SH-SY5Y (cell line): ENCODE measurements at regions not wholly inside any gene's neighbourhood (a gene's known extent, or its start where the extent isn't known, plus 50 kb on each side); places are given as distances from the start of the nearest gene placed in this dataset.

Source experiments
- GATA2 ChIP-seq: IDR thresholded peaks from 2 replicates; pipeline ENCODE4 v1.6.1; 2011; ENCODE audit warnings: mild to moderate bottlenecking, low read depth, low read length
- GATA3 ChIP-seq: IDR thresholded peaks from 2 replicates; pipeline ENCODE4 v1.6.1; 2011; ENCODE audit warnings: low read depth, mild to moderate bottlenecking, low read length, moderate library complexity

- no peak for TF ChIP-seq GATA3
- TF ChIP-seq GATA2, result no peak
Measured at GRCh38 chr7:25369786-25370185, 141.5 kb upstream of the NPVF start.
